ENCODE measurements at regions not wholly inside any gene's neighbourhood (a gene's known extent, or its start where the extent isn't known, plus 50 kb on each side); places are given as distances from the start of the nearest gene placed in this dataset.

DNA sequence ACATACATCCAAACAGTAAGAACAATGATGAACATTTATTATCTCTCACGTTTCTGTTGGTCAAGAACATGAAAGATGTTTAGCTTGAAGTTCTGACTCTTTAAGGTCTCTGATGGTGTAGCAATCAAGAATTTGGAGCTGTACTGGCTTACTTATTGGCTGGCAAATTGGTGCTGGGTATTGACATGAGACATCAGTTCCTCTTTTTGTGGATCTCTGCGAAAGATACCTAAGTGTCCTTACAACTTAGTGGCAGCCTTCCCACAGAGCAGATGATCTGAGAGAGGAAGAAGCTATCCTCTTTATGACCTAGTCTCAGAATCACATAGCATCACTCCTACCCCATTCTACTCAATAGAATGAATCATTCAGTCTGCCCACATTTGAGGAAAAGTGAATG, 309.8 kb upstream of the DCBLD2 start:
- TF ChIP-seq, protein P1, sequence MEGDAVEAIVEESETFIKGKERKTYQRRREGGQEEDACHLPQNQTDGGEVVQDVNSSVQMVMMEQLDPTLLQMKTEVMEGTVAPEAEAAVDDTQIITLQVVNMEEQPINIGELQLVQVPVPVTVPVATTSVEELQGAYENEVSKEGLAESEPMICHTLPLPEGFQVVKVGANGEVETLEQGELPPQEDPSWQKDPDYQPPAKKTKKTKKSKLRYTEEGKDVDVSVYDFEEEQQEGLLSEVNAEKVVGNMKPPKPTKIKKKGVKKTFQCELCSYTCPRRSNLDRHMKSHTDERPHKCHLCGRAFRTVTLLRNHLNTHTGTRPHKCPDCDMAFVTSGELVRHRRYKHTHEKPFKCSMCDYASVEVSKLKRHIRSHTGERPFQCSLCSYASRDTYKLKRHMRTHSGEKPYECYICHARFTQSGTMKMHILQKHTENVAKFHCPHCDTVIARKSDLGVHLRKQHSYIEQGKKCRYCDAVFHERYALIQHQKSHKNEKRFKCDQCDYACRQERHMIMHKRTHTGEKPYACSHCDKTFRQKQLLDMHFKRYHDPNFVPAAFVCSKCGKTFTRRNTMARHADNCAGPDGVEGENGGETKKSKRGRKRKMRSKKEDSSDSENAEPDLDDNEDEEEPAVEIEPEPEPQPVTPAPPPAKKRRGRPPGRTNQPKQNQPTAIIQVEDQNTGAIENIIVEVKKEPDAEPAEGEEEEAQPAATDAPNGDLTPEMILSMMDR (IDR thresholded peaks at IDR 0.05) = no peak
- TF ChIP-seq POLR2AphosphoS5 (IDR thresholded peaks at IDR 0.05) (no peak), EP300 (IDR thresholded peaks at IDR 0.05) (no peak), POLR2A (IDR thresholded peaks at IDR 0.05) (no peak)

All from upper lobe of left lung (tissue), 4 donors.